ENCODE measurements at regions not wholly inside any gene's neighbourhood (a gene's known extent, or its start where the extent isn't known, plus 50 kb on each side); places are given as distances from the start of the nearest gene placed in this dataset.

- ATAC-seq (ENCODE audit: low read depth) (no peak; the same call in 1 of the 2 replicates), DNase-seq (no peak)
- Histone ChIP-seq H2BK5ac (ENCODE audit: low read depth, low read length, poor library complexity, severe bottlenecking) (no peak overlapping the region), H2AK5ac (ENCODE audit: low read depth, low read length) (no peak overlapping the region), H3K4me1 (ENCODE audit: control insufficient read depth, insufficient read depth, low read length) (no peaks in the 10 kb centered on the region), H4K20me1 (ENCODE audit: insufficient read depth, low read length) (no peaks in the 10 kb centered on the region), H2AK9ac (replicated peaks; ENCODE audit: low read depth, low read length, poor library complexity) (no peak overlapping the region), H3K14ac (replicated peaks; ENCODE audit: low read depth, low read length) (no peak overlapping the region), H3K27ac (ENCODE audit: insufficient read depth, low read length) (no peak overlapping the region), H3K36me3 (ENCODE audit: control insufficient read depth, insufficient read depth, low read length) (no peaks in the 10 kb centered on the region), H3K23ac (ENCODE audit: low read depth, low read length) (no peak overlapping the region), H4K91ac (ENCODE audit: insufficient read depth, low read depth, low read length) (no peak overlapping the region), H3K56ac (ENCODE audit: extremely low read depth, insufficient read depth, low read length) (no peak overlapping the region), H3K4ac (ENCODE audit: low read depth, low read length) (no peak overlapping the region), H4K8ac (ENCODE audit: low read depth in 2 of 2, low read length in 2 of 2) (no peak overlapping the region), H3K27me3 (ENCODE audit: control insufficient read depth, insufficient read depth, low read length) (peaks cover 8% of the 10 kb centered on the region), H2BK15ac (ENCODE audit: low read depth, low read length) (no peak overlapping the region), H2BK120ac (ENCODE audit: low read depth, low read length) (no peak overlapping the region), H3K4me3 (ENCODE audit: insufficient read depth, low read depth, low read length) (no peak overlapping the region), H3K9ac (ENCODE audit: low read depth, low read length) (no peak overlapping the region), H3K79me1 (ENCODE audit: low read depth in 1 of 2, low read length in 2 of 2) (no peaks in the 10 kb centered on the region), H3K9me3 (ENCODE audit: control insufficient read depth, insufficient read depth, low read length) (no peaks in the 10 kb centered on the region), H2AFZ (replicated peaks; ENCODE audit: low read length, poor library complexity) (no peak overlapping the region), H3K18ac (ENCODE audit: low read depth, low read length) (no peak overlapping the region), H3K4me2 (ENCODE audit: low read depth, low read length) (no peak overlapping the region), H4K5ac (ENCODE audit: low read depth, low read length) (no peak overlapping the region), H3K9me1 (ENCODE audit: insufficient read depth, low read length) (no peaks in the 10 kb centered on the region), H2BK20ac (ENCODE audit: low read depth, low read length) (no peak overlapping the region)
- CTCF ChIA-PET: no interaction called here
- in situ Hi-C loops (cut with MboI; ENCODE audit: low sequenced_read_pairs) (no loop called here), intact Hi-C loops (cut with micrococcal nuclease) (no loop called here), dilution Hi-C loops (cut with HindIII; ENCODE audit: low sequenced_read_pairs, unreplicated experiment) (no loop called here)
- POLR2A ChIA-PET (ENCODE audit: unreplicated experiment): no interaction called here
- no peak for TF ChIP-seq CTCF (conservative IDR thresholded peaks at IDR 0.05; ENCODE audit: low read depth, low read length)
- TF ChIP-seq MXI1 (IDR thresholded peaks at IDR 0.05; ENCODE audit: borderline replicate concordance, low read depth, low read length): no peak
- TF ChIP-seq BHLHE40 (IDR thresholded peaks at IDR 0.05; ENCODE audit: low read depth, low read length): no peak
- no peak for TF ChIP-seq RCOR1 (IDR thresholded peaks at IDR 0.05; ENCODE audit: insufficient replicate concordance, low read length)
- no peak for TF ChIP-seq FOS (IDR thresholded peaks at IDR 0.05; ENCODE audit: low read depth, low read length)
- TF ChIP-seq CEBPB (IDR thresholded peaks at IDR 0.05; ENCODE audit: low read depth, low read length): no peak
- TF ChIP-seq NFE2L2 (IDR thresholded peaks at IDR 0.05; ENCODE audit: low read depth, low read length): no peak
- 33% methylated on average over 1 of the region's 10 CpGs; no CpG with 5 or more reads in 1 of the 2 experiments for WGBS, 2 experiments (ENCODE audit: extremely low coverage in 2 of 2, insufficient read length in 1 of 2)
- no TSS peak for BruUV-seq (replicated peaks)
These were observed 66.8 kb upstream of the ATP11B start for GRCh38 chr3:182726258-182727142.
